Retinal pigment epithelial cell (primary cell): ENCODE measurements at regions not wholly inside any gene's neighbourhood (a gene's known extent, or its start where the extent isn't known, plus 50 kb on each side); places are given as distances from the start of the nearest gene placed in this dataset.
"Not testable (repeated sequence)": the region's sequence is repeated elsewhere in the genome, so short reads cannot be mapped to it uniquely, and the experiment has no call there.

Experiments
- DNase-seq: peaks from one replicate; pipeline ENCODE4 v3.0.0-alpha.2; 2010; ENCODE audit warnings: low read depth
- H3K4me3 ChIP-seq: 2 replicates; pipeline ENCODE4 v1.5.1; 2011; ENCODE audit warnings: mild to moderate bottlenecking, low read length, control low read depth, moderate library complexity
- TF ChIP-seq, protein P1 (sequence below): conservative IDR thresholded peaks from 2 replicates; pipeline ENCODE4 v1.5.1; 2011; ENCODE audit warnings: low read depth, low read length, control low read depth, inconsistent platforms

DNA sequence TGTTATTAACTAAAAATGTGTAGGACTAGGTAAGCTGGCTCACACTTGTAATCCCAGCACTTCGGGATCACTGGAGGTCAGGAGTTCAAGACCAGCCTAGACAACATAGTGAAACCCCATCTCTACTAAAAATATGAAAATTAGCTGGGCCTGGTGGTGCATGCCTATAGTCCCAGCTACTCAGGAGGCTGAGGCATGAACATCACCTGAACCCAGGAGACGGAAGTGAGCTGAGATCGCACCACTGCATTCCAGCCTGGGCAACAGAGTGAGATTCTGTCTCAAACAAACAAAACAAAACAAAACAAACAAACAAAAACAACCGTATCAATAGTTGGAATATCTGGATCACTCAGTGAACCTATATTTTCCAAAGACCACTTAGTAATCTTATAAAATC, 4759.1 kb upstream of the OR11H1 start:
- DNase-seq, H3K4me3 ChIP-seq: not testable (repeated sequence)

DNA sequence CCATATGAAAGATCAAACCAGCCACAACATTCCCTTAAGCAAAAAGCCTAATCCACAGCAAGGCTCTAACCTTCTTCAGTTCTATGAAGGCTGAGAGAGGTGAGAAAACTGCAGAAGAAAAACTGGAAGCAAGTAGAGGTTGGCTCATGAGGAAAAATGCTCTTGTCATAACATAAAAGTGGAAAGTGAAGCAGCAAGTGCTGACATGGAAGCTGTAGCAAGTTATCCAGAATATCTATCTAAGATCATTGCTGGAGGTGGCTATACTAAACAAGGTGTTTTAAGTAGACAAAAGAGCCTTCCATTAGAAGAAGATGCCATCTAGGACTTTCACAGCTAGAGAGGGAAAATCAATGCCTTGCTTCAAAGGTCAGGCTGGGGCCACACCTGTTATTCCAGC, 4756.2 kb upstream of the OR11H1 start:
- DNase-seq, H3K4me3 ChIP-seq: not testable (repeated sequence)

GRCh38 chr22:10773341-10773740, 4754.7 kb upstream of the OR11H1 start:
- not testable (repeated sequence) for DNase-seq, H3K4me3 ChIP-seq

GRCh38 chr22:10775601-10776357, 4752.2 kb upstream of the OR11H1 start:
- H3K4me3 ChIP-seq, DNase-seq: not testable (repeated sequence)

DNA sequence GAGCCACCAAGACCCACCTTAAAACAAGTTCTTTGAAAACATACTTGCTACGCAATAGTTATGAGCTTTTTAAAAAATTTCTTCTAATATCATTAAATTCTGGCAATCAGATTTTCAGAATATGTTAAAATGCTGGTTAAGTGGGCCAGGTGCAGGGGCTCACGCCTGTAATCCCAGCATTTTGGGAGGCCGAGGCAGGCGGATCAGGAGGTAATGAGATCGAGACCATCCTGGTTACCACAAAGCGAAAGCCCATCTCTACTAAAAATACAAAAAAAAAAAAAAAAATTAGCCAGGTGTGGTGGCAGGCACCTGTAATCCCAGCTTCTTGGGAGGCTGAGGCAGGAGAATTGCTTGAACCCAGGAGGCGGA, 4751.6 kb upstream of the OR11H1 start:
- DNase-seq, H3K4me3 ChIP-seq: not testable (repeated sequence)

GRCh38 chr22:10777733-10778132, 4750.3 kb upstream of the OR11H1 start:
- H3K4me3 ChIP-seq = not testable (repeated sequence)

GRCh38 chr22:10778296-10778814, 4749.6 kb upstream of the OR11H1 start:
- H3K4me3 ChIP-seq = no peak overlapping the region
- no peak for DNase-seq
- TF ChIP-seq, protein P1, sequence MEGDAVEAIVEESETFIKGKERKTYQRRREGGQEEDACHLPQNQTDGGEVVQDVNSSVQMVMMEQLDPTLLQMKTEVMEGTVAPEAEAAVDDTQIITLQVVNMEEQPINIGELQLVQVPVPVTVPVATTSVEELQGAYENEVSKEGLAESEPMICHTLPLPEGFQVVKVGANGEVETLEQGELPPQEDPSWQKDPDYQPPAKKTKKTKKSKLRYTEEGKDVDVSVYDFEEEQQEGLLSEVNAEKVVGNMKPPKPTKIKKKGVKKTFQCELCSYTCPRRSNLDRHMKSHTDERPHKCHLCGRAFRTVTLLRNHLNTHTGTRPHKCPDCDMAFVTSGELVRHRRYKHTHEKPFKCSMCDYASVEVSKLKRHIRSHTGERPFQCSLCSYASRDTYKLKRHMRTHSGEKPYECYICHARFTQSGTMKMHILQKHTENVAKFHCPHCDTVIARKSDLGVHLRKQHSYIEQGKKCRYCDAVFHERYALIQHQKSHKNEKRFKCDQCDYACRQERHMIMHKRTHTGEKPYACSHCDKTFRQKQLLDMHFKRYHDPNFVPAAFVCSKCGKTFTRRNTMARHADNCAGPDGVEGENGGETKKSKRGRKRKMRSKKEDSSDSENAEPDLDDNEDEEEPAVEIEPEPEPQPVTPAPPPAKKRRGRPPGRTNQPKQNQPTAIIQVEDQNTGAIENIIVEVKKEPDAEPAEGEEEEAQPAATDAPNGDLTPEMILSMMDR = no peak

More at GRCh38 chr22:10777733-10778132, 4750.3 kb upstream of the OR11H1 start:
- not testable (repeated sequence) for DNase-seq

DNA sequence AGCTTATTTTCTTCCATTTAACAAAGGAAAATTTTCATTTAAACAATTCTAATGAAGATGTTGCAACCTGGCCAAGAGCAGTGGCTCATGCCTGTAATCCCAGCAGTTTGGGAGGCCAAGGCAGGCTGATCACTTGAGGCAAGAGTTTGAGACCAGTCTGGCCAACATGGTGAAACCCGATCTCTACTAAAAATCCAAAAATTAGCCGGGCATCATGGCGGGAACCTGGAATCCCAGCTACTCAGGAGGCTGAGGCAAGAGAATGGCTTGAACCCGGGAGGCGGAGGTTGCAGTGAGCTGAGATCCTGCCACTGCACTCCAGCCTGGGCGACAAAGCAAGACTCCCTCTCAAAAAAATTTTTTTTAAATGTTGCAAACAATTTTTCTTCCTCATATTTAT, 4748.8 kb upstream of the OR11H1 start:
- not testable (repeated sequence) for DNase-seq, H3K4me3 ChIP-seq

DNA sequence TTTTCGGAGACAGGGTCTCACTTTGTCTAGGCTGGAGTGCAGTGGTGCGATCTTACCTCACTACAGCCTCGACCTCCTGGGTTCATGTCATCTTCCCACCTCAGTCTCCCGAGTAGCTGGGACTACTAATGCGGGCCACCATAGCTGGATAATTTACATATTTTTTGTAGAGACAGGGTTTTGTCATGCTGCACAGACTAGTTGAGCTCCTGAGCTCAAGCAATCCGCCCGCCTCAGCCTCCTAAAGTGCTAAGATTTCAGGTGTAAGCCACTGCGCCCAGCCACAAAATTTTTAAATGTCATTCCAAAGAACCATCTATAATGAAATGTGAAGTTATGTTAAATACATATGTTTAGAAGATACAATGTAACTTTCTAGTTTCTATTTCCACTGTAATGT, 4747.7 kb upstream of the OR11H1 start:
- TF ChIP-seq, protein P1 = no peak
- DNase-seq = no peak
- no peak overlapping the region for H3K4me3 ChIP-seq

- DNase-seq = no peak
- TF ChIP-seq, protein P1 = no peak
- no peak overlapping the region for H3K4me3 ChIP-seq
Observed at GRCh38 chr22:10781571-10782403, 4746.2 kb upstream of the OR11H1 start.
